ENCODE measurements at regions not wholly inside any gene's neighbourhood (a gene's known extent, or its start where the extent isn't known, plus 50 kb on each side); places are given as distances from the start of the nearest gene placed in this dataset.

DNA sequence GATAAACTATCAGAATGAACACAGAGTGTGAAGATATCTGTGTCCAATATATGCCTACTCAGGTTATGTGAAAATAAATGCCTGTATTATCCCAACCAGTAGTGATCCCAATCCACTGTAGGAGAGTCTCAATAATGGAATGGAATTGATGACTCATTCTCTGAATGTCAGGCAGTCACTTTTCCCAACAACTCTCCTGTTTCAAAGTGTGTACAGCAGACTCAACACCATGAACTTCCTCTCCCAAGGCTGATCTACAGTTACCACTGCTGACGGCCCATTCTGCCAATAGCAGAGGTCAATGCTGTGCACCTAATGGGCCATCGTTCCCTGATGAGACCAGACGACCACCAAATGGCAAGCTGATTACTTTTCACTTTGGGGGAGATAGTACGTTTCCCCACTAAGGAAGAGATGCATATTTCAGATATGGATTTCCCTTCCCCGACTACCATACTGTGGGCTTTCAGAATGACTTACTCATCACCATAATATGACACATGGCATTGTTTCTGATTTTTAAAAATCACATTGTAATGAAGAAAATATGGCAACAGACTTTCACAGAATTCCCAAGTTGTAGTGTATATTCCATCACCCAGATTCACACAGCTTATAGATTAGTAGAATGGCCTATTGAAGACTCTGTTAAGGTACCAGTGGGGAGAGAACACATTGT, 601.7 kb upstream of the VRK2 start:
- no peak overlapping the region for H3K4me3 ChIP-seq (ENCODE audit: low read length in 3 of 3)
- H3K36me3 ChIP-seq (ENCODE audit: control insufficient read depth in 3 of 3, insufficient read depth in 3 of 3, low read length in 3 of 3), result no peaks in the 10 kb centered on the region
- no peaks in the 10 kb centered on the region for H3K9me3 ChIP-seq (ENCODE audit: control insufficient read depth in 3 of 3, low read length in 3 of 3)
- H3K4me1 ChIP-seq (ENCODE audit: control insufficient read depth in 3 of 3, insufficient read depth in 3 of 3, low read length in 3 of 3), result no peaks in the 10 kb centered on the region
- H3K27ac ChIP-seq (ENCODE audit: low read depth, low read length), result no peak overlapping the region
- H3K9ac ChIP-seq (ENCODE audit: low read depth in 1 of 3, low read length in 3 of 3), result no peak overlapping the region
- H3K27me3 ChIP-seq (ENCODE audit: control insufficient read depth in 3 of 3, insufficient read depth in 3 of 3, low read length in 3 of 3), result no peaks in the 10 kb centered on the region

DNA sequence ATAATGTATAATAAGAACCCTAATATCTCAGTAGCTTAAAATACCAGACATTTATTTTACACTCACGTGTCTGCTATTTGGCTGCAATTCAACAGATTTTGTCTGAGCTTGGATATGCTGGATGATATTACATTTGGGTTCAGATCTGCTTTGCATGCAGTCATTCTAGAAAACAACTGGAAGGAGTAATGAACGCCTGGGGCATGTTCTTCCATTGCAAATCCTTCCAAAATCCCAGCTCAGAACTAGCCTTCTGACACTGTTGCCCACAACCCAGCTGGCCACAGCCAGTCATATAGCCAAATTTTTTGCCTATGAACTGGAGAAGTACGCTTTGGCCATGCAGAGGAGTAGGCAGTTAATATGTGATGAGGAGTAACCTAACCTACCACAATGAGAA, 597.8 kb upstream of the VRK2 start:
- Histone ChIP-seq H3K9me3 (ENCODE audit: control insufficient read depth in 3 of 3, low read length in 3 of 3) (no peaks in the 10 kb centered on the region), H3K4me3 (ENCODE audit: low read length in 3 of 3) (no peak overlapping the region), H3K27me3 (ENCODE audit: control insufficient read depth in 3 of 3, insufficient read depth in 3 of 3, low read length in 3 of 3) (no peaks in the 10 kb centered on the region), H3K4me1 (ENCODE audit: control insufficient read depth in 3 of 3, insufficient read depth in 3 of 3, low read length in 3 of 3) (no peaks in the 10 kb centered on the region), H3K9ac (ENCODE audit: low read depth in 1 of 3, low read length in 3 of 3) (no peak overlapping the region), H3K36me3 (ENCODE audit: control insufficient read depth in 3 of 3, insufficient read depth in 3 of 3, low read length in 3 of 3) (no peaks in the 10 kb centered on the region), H3K27ac (ENCODE audit: low read depth, low read length) (no peak overlapping the region)

- Histone ChIP-seq H3K9me3 (ENCODE audit: control insufficient read depth in 3 of 3, low read length in 3 of 3) (no peaks in the 10 kb centered on the region), H3K4me1 (ENCODE audit: control insufficient read depth in 3 of 3, insufficient read depth in 3 of 3, low read length in 3 of 3) (no peaks in the 10 kb centered on the region)
These were observed 596.4 kb upstream of the VRK2 start for GRCh38 chr2:57450170-57450569.

GRCh38 chr2:57452634-57453033, 594.0 kb upstream of the VRK2 start:
- no peak overlapping the region for H3K9ac ChIP-seq (ENCODE audit: low read depth in 1 of 3, low read length in 3 of 3)
- H3K9me3 ChIP-seq (ENCODE audit: control insufficient read depth in 3 of 3, low read length in 3 of 3), result no peaks in the 10 kb centered on the region
- H3K27me3 ChIP-seq (ENCODE audit: control insufficient read depth in 3 of 3, insufficient read depth in 3 of 3, low read length in 3 of 3), result no peaks in the 10 kb centered on the region
- H3K4me3 ChIP-seq (ENCODE audit: low read length in 3 of 3), result no peak overlapping the region
- H3K4me1 ChIP-seq (ENCODE audit: control insufficient read depth in 3 of 3, insufficient read depth in 3 of 3, low read length in 3 of 3), result no peaks in the 10 kb centered on the region
- H3K36me3 ChIP-seq (ENCODE audit: control insufficient read depth in 3 of 3, insufficient read depth in 3 of 3, low read length in 3 of 3), result no peaks in the 10 kb centered on the region
- no peak overlapping the region for H3K27ac ChIP-seq (ENCODE audit: low read depth, low read length)

More at GRCh38 chr2:57450170-57450569, 596.4 kb upstream of the VRK2 start:
- Histone ChIP-seq H3K36me3 (ENCODE audit: control insufficient read depth in 3 of 3, insufficient read depth in 3 of 3, low read length in 3 of 3) (no peaks in the 10 kb centered on the region), H3K4me3 (ENCODE audit: low read length in 3 of 3) (no peak overlapping the region), H3K9ac (ENCODE audit: low read depth in 1 of 3, low read length in 3 of 3) (no peak overlapping the region), H3K27me3 (ENCODE audit: control insufficient read depth in 3 of 3, insufficient read depth in 3 of 3, low read length in 3 of 3) (no peaks in the 10 kb centered on the region), H3K27ac (ENCODE audit: low read depth, low read length) (no peak overlapping the region)

GRCh38 chr2:57453945-57454344, 592.7 kb upstream of the VRK2 start:
- Histone ChIP-seq H3K36me3 (ENCODE audit: control insufficient read depth in 3 of 3, insufficient read depth in 3 of 3, low read length in 3 of 3) (no peaks in the 10 kb centered on the region), H3K4me1 (ENCODE audit: control insufficient read depth in 3 of 3, insufficient read depth in 3 of 3, low read length in 3 of 3) (no peaks in the 10 kb centered on the region), H3K27me3 (ENCODE audit: control insufficient read depth in 3 of 3, insufficient read depth in 3 of 3, low read length in 3 of 3) (no peaks in the 10 kb centered on the region), H3K4me3 (ENCODE audit: low read length in 3 of 3) (no peak overlapping the region), H3K9ac (ENCODE audit: low read depth in 1 of 3, low read length in 3 of 3) (no peak overlapping the region), H3K9me3 (ENCODE audit: control insufficient read depth in 3 of 3, low read length in 3 of 3) (no peaks in the 10 kb centered on the region), H3K27ac (ENCODE audit: low read depth, low read length) (no peak overlapping the region)

DNA sequence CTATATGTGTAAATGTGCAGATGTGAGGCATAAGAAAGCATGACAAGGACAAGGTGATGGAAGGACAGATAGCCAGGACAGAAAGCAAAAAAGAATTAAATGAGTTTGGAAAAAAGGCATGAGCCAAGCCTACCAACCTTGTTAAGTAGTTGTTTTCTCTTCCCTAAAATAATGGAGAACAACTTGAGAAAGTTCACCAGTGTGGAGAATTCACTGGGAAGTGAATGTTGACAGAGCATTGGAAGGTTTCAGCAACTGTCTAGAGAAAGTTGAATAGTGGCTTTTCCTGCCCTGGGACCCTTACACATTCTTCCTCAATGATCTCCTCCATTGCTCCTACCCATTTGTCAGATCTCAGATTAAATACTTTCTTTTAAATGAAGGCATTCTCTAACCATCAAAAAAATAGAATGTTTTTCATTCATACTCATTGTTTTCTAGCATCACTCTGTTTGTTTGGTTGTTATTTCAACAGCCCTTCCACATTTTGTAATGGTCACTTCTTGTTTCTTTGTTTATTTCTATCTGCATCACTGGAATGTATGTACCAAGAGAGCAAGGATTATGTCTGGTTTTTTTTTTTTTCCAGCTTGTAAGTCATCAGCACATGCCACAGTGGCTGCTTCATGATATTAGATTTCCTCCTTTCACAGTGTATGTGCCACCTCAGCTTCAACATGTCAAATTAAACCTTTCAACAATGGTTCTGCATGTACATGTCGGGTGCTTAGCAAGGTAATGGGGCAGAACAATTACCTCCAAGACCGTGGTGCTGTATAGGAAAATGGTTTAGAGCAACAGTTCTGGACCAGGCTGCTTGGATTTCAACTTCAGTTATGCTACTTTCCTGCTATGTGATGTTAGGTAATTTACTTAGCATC, 586.0 kb upstream of the VRK2 start:
- Histone ChIP-seq H3K4me3 (ENCODE audit: low read length in 3 of 3) (no peak overlapping the region), H3K36me3 (ENCODE audit: control insufficient read depth in 3 of 3, insufficient read depth in 3 of 3, low read length in 3 of 3) (no peaks in the 10 kb centered on the region), H3K27ac (ENCODE audit: low read depth, low read length) (no peak overlapping the region), H3K27me3 (ENCODE audit: control insufficient read depth in 3 of 3, insufficient read depth in 3 of 3, low read length in 3 of 3) (no peaks in the 10 kb centered on the region), H3K9ac (ENCODE audit: low read depth in 1 of 3, low read length in 3 of 3) (no peak overlapping the region), H3K4me1 (ENCODE audit: control insufficient read depth in 3 of 3, insufficient read depth in 3 of 3, low read length in 3 of 3) (no peaks in the 10 kb centered on the region), H3K9me3 (ENCODE audit: control insufficient read depth in 3 of 3, low read length in 3 of 3) (no peaks in the 10 kb centered on the region)

GRCh38 chr2:57461624-57462023, 585.0 kb upstream of the VRK2 start:
- Histone ChIP-seq H3K36me3 (ENCODE audit: control insufficient read depth in 3 of 3, insufficient read depth in 3 of 3, low read length in 3 of 3) (no peaks in the 10 kb centered on the region), H3K27ac (ENCODE audit: low read depth, low read length) (no peak overlapping the region), H3K4me3 (ENCODE audit: low read length in 3 of 3) (no peak overlapping the region), H3K27me3 (ENCODE audit: control insufficient read depth in 3 of 3, insufficient read depth in 3 of 3, low read length in 3 of 3) (no peaks in the 10 kb centered on the region), H3K9ac (ENCODE audit: low read depth in 1 of 3, low read length in 3 of 3) (no peak overlapping the region), H3K4me1 (ENCODE audit: control insufficient read depth in 3 of 3, insufficient read depth in 3 of 3, low read length in 3 of 3) (no peaks in the 10 kb centered on the region), H3K9me3 (ENCODE audit: control insufficient read depth in 3 of 3, low read length in 3 of 3) (no peaks in the 10 kb centered on the region)

- no peak overlapping the region for H3K4me3 ChIP-seq (ENCODE audit: low read length in 3 of 3)
These were observed 581.5 kb upstream of the VRK2 start for GRCh38 chr2:57465067-57465466.

DNA sequence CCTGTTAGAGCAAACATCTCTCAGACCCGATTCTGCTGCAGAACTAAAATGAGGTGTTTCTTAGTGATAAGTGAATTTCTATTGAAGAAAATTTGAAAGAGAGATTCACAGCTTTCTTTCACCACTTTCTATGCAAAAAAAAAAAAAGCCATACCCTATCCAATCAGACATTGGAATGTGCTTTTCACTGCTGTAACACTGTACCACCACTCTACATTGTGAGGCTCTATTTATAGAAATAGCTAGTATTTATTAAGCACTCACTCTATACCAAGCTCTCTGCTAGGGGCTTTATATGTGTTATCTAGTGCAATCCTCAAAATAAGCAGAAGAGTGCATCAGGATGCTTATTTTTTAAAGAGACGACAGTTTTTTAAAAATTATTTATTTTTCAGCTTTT, 580.6 kb upstream of the VRK2 start:
- H3K4me1 ChIP-seq (ENCODE audit: control insufficient read depth in 3 of 3, insufficient read depth in 3 of 3, low read length in 3 of 3), result no peaks in the 10 kb centered on the region
- no peaks in the 10 kb centered on the region for H3K9me3 ChIP-seq (ENCODE audit: control insufficient read depth in 3 of 3, low read length in 3 of 3)
- H3K27ac ChIP-seq (ENCODE audit: low read depth, low read length), result no peak overlapping the region
- no peaks in the 10 kb centered on the region for H3K27me3 ChIP-seq (ENCODE audit: control insufficient read depth in 3 of 3, insufficient read depth in 3 of 3, low read length in 3 of 3)
- no peak overlapping the region for H3K9ac ChIP-seq (ENCODE audit: low read depth in 1 of 3, low read length in 3 of 3)
- no peak overlapping the region for H3K4me3 ChIP-seq (ENCODE audit: low read length in 3 of 3)
- H3K36me3 ChIP-seq (ENCODE audit: control insufficient read depth in 3 of 3, insufficient read depth in 3 of 3, low read length in 3 of 3), result no peaks in the 10 kb centered on the region

More at GRCh38 chr2:57465067-57465466, 581.5 kb upstream of the VRK2 start:
- Histone ChIP-seq H3K27me3 (ENCODE audit: control insufficient read depth in 3 of 3, insufficient read depth in 3 of 3, low read length in 3 of 3) (no peaks in the 10 kb centered on the region), H3K9me3 (ENCODE audit: control insufficient read depth in 3 of 3, low read length in 3 of 3) (no peaks in the 10 kb centered on the region), H3K4me1 (ENCODE audit: control insufficient read depth in 3 of 3, insufficient read depth in 3 of 3, low read length in 3 of 3) (no peaks in the 10 kb centered on the region), H3K36me3 (ENCODE audit: control insufficient read depth in 3 of 3, insufficient read depth in 3 of 3, low read length in 3 of 3) (no peaks in the 10 kb centered on the region), H3K9ac (ENCODE audit: low read depth in 1 of 3, low read length in 3 of 3) (no peak overlapping the region), H3K27ac (ENCODE audit: low read depth, low read length) (no peak overlapping the region)

DNA sequence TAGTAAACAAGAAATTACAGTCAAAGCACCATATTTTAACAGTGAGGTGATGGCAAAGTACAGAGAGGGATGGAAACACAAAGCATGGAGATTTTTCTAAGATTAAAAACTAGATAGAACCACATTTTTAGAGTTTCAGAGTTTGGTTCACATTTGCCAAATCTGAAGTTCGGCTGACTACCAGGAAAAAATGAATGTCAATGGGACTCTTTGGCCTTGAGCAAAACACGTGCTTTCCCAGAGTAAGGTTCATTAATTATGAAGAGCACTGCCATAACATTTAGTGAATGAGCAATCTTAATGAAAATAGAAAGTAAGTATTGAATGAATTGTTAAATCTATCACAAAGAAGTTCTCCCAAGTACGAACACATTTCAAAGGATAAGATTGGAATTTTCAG, 571.2 kb upstream of the VRK2 start:
- Histone ChIP-seq H3K4me1 (ENCODE audit: control insufficient read depth in 3 of 3, insufficient read depth in 3 of 3, low read length in 3 of 3) (no peaks in the 10 kb centered on the region), H3K27ac (ENCODE audit: low read depth, low read length) (no peak overlapping the region), H3K9me3 (ENCODE audit: control insufficient read depth in 3 of 3, low read length in 3 of 3) (no peaks in the 10 kb centered on the region), H3K9ac (ENCODE audit: low read depth in 1 of 3, low read length in 3 of 3) (no peak overlapping the region), H3K27me3 (ENCODE audit: control insufficient read depth in 3 of 3, insufficient read depth in 3 of 3, low read length in 3 of 3) (no peaks in the 10 kb centered on the region), H3K36me3 (ENCODE audit: control insufficient read depth in 3 of 3, insufficient read depth in 3 of 3, low read length in 3 of 3) (no peaks in the 10 kb centered on the region), H3K4me3 (ENCODE audit: low read length in 3 of 3) (no peak overlapping the region)
